ENCODE measurements at regions not wholly inside any gene's neighbourhood (a gene's known extent, or its start where the extent isn't known, plus 50 kb on each side); places are given as distances from the start of the nearest gene placed in this dataset.

DNA sequence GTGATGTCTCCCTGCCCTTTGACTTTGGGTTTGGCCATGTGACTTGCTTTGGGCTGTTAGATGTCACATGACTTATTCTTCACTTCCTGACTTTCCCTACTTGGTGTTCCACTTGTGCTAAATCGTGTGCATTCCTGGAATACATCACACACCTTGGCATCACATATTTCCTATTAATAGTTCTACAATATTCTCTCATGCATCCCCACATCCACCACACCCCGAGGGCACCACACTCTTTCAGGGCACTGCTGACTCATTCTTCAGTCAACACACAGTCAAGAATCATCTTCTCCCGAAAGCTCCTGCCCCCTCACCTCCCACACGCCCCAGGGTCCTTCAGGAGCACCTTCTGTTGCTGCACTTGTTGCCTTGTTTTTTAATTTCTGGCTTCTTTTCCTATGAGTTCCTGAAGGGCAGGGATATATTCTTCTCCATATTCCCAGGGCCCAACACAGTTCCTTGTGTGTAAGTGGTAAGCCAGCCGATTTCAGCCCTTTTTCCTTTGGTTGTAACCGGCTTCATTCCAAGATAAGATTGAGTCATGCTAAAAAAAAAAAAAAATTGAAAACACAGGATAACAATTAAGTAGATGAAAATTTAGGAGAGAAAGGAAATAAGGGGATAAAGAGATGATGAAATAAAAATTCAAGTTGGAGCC lies 341.4 kb downstream of the SLC4A3 start:
- intact Hi-C loops (cut with DNase I), result no loop called here
- 73% methylated on average over 6 of the region's 6 CpGs for WGBS, 2 donors
- no peak for TF ChIP-seq CTCF (IDR thresholded peaks at IDR 0.05)
- Histone ChIP-seq H3K27me3 (peaks cover 0 to 5% (median 0%) of the 10 kb centered on the region in 7 donors), H3K4me3 (no peak overlapping the region), H3K4me1 (no peaks in the 10 kb centered on the region), H3K9me3 (no peaks in the 10 kb centered on the region), H3K27ac (no peak overlapping the region), H3K36me3 (no peaks in the 10 kb centered on the region)
- ATAC-seq (no peak), DNase-seq (no peak)

DNA sequence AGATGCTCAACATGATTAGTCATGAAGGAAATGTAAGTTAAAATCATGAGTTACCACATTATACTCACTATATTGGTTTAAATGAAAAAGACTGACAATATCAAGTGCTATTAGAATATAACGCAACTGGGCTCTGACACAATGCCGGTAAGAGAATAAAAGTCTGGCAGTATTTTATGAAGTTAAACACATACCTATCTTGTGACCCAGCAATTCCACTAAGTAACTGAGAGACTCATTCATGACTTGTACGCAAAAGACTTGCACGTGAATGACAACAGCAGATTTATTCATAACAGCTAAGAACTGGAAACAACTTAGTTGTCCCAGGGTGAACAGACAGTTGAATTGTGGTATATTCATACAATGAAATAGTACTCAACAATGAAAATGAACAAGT lies 342.1 kb downstream of the SLC4A3 start:
- 87 to 90% methylated on average over 4 of the region's 4 CpGs for WGBS, 2 donors
- no peaks in the 10 kb centered on the region for H3K4me1 ChIP-seq
- no peaks in the 10 kb centered on the region for H3K36me3 ChIP-seq
- no peaks in the 10 kb centered on the region for H3K9me3 ChIP-seq
- H3K27ac ChIP-seq, result no peak overlapping the region
- H3K27me3 ChIP-seq, result peaks cover 0 to 5% (median 0%) of the 10 kb centered on the region in 7 donors
- intact Hi-C loops (cut with DNase I), result no loop called here
- no peak for DNase-seq
- H3K4me3 ChIP-seq, result no peak overlapping the region
- ATAC-seq, result no peak
- no peak for TF ChIP-seq CTCF (IDR thresholded peaks at IDR 0.05)

- H3K4me3 ChIP-seq, result no peak overlapping the region
- TF ChIP-seq CTCF (IDR thresholded peaks at IDR 0.05), result no peak
- no peaks in the 10 kb centered on the region for H3K36me3 ChIP-seq
- ATAC-seq (no peak), DNase-seq (no peak)
- H3K27ac ChIP-seq, result no peak overlapping the region
- H3K4me1 ChIP-seq, result no peaks in the 10 kb centered on the region
- no peaks in the 10 kb centered on the region for H3K9me3 ChIP-seq
- intact Hi-C loops (cut with DNase I), result no loop called here
- WGBS, 2 donors, result 82 to 86% methylated on average over 1 of the region's 1 CpG
- no peaks in the 10 kb centered on the region for H3K27me3 ChIP-seq
Measured at GRCh38 chr2:219973136-219973535, 345.7 kb downstream of the SLC4A3 start.

DNA sequence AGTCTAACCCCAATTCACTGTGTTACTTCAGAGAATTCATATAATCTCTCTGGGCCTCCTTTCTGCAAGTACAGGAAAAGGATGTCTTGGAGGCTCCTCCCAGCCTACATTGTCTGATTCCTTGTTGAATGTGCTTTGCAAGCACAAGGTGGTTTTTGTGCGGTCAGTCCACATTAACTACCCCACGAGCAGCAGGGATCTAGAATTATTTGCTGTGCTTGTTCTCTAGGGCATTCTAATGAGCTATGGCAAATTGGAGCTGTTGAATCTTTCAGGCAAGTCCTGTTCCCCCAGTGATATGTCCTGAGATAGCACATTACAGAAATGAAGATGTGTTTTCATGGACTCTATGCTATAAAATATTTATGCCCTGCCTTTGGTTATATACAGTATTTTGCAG lies 349.4 kb downstream of the SLC4A3 start:
- TF ChIP-seq CTCF (IDR thresholded peaks at IDR 0.05), result no peak

More for the DNA sequence above, 349.4 kb downstream of the SLC4A3 start:
- Histone ChIP-seq H3K27me3 (no peaks in the 10 kb centered on the region), H3K36me3 (no peaks in the 10 kb centered on the region), H3K27ac (no peak overlapping the region), H3K9me3 (no peaks in the 10 kb centered on the region), H3K4me1 (no peaks in the 10 kb centered on the region), H3K4me3 (no peak overlapping the region)
- ATAC-seq (no peak), DNase-seq (no peak)
- intact Hi-C loops (cut with DNase I), result no loop called here
- WGBS, 2 donors, result 73 to 89% methylated on average over 2 of the region's 2 CpGs

All from heart right ventricle (tissue), 16 donors.